ENCODE measurements at regions not wholly inside any gene's neighbourhood (a gene's known extent, or its start where the extent isn't known, plus 50 kb on each side); places are given as distances from the start of the nearest gene placed in this dataset.

- Histone ChIP-seq H3K9ac (no peak overlapping the region), H2AFZ (ENCODE audit: low read depth) (no peak overlapping the region), H3K4me2 (no peak overlapping the region), H4K20me1 (ENCODE audit: insufficient read depth) (no peaks in the 10 kb centered on the region), H3K4me1 (ENCODE audit: control insufficient read depth in 1 of 2, insufficient read depth in 2 of 2, low read depth in 1 of 2, low read length in 1 of 2) (no peaks in the 10 kb centered on the region), H3K9me3 (no peaks in the 10 kb centered on the region), H3K79me2 (ENCODE audit: insufficient read depth) (no peaks in the 10 kb centered on the region), H3K36me3 (replicated peaks in 1 of 2; ENCODE audit: control insufficient read depth in 1 of 2, insufficient read depth in 2 of 2, low read length in 1 of 2) (no peaks in the 10 kb centered on the region), H3K4me3 (ENCODE audit: low read depth in 2 of 2, low read length in 1 of 2) (no peak overlapping the region), H3K27me3 (ENCODE audit: insufficient read depth) (no peaks in the 10 kb centered on the region), H3F3A (replicated peaks; ENCODE audit: insufficient read depth) (no peaks in the 10 kb centered on the region), H3K27ac (ENCODE audit: low read depth in 2 of 2, low read length in 1 of 2) (no peak overlapping the region), H3K9me2 (no peaks in the 10 kb centered on the region)
- TF ChIP-seq SMC3 (IDR thresholded peaks at IDR 0.05; ENCODE audit: low read depth, low read length) (no peak), IRF3 (IDR thresholded peaks at IDR 0.05; ENCODE audit: low read depth, low read length) (no peak), USF1 (IDR thresholded peaks at IDR 0.05; ENCODE audit: borderline replicate concordance, low read depth) (no peak), MXI1 (IDR thresholded peaks at IDR 0.05; ENCODE audit: low read depth, low read length) (no peak), TEAD4 (IDR thresholded peaks at IDR 0.05; ENCODE audit: borderline replicate concordance, insufficient read depth) (no peak), SIN3A (IDR thresholded peaks at IDR 0.05; ENCODE audit: borderline replicate concordance, low read depth, low read length) (no peak), MEF2A (IDR thresholded peaks at IDR 0.05; ENCODE audit: borderline replicate concordance, low read depth) (no peak), REST (IDR thresholded peaks at IDR 0.05; ENCODE audit: low read depth, low read length) (no peak), RFX5 (IDR thresholded peaks at IDR 0.05; ENCODE audit: low read length) (no peak), TCF12 (IDR thresholded peaks at IDR 0.05) (no peak), FOXM1 (IDR thresholded peaks at IDR 0.05; ENCODE audit: low read depth) (no peak), POLR2AphosphoS5 (IDR thresholded peaks at IDR 0.05; ENCODE audit: low read depth, low read length) (no peak), EZH2phosphoT487 (IDR thresholded peaks at IDR 0.05; ENCODE audit: borderline replicate concordance, low read depth) (no peak), ELF1 (IDR thresholded peaks at IDR 0.05) (no peak), NFIC (IDR thresholded peaks at IDR 0.05; ENCODE audit: borderline replicate concordance) (no peak), JUND (IDR thresholded peaks at IDR 0.05) (no peak)
- TF ChIP-seq, protein P1, sequence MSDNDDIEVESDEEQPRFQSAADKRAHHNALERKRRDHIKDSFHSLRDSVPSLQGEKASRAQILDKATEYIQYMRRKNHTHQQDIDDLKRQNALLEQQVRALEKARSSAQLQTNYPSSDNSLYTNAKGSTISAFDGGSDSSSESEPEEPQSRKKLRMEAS (IDR thresholded peaks at IDR 0.05; ENCODE audit: low read depth): no peak
- TF ChIP-seq, protein P2, sequence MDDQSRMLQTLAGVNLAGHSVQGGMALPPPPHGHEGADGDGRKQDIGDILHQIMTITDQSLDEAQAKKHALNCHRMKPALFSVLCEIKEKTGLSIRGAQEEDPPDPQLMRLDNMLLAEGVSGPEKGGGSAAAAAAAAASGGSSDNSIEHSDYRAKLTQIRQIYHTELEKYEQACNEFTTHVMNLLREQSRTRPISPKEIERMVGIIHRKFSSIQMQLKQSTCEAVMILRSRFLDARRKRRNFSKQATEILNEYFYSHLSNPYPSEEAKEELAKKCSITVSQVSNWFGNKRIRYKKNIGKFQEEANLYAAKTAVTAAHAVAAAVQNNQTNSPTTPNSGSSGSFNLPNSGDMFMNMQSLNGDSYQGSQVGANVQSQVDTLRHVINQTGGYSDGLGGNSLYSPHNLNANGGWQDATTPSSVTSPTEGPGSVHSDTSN (IDR thresholded peaks at IDR 0.05): no peak
- no peak for DNase-seq
- 2% methylated on average over 3 of the region's 3 CpGs for WGBS (ENCODE audit: low lambda C conversion rate)
- POLR2A ChIA-PET: no interaction called here
- CTCF ChIA-PET: interaction anchor here (1.1 kb wide), 1 partner anchor 10 kb away, joined by 3 read pairs; no protein-coding TSS in a partner anchor
These were observed 217.9 kb upstream of the TMPO start for GRCh38 chr12:98297538-98297937.

All from SK-N-SH (cell line).